HL-60 (cell line): ENCODE measurements at regions not wholly inside any gene's neighbourhood (a gene's known extent, or its start where the extent isn't known, plus 50 kb on each side); places are given as distances from the start of the nearest gene placed in this dataset.
"Not testable (repeated sequence)": the region's sequence is repeated elsewhere in the genome, so short reads cannot be mapped to it uniquely, and the experiment has no call there.

Experiments used
- DNase-seq, 2 experiments: peaks; one replicate each; pipeline ENCODE4 v3.0.0-alpha.2; 2010 to 2020; ENCODE audit warnings: low read depth in 1 of 2, low spot score in 1 of 2
- H3K27ac ChIP-seq: fragments of 250-450 bp; sonication (Bioruptor Pico); replicated peaks from 2 replicates; pipeline ENCODE4 v1.5.1; 2020; ENCODE audit warnings: mild to moderate bottlenecking, moderate library complexity
- H3K27me3 ChIP-seq: fragments of 250-450 bp; sonication (Bioruptor Pico); 2 replicates; pipeline ENCODE4 v1.5.1; 2021; ENCODE audit warnings: mild to moderate bottlenecking, moderate library complexity; ENCODE audit not compliant: insufficient read depth, poor library complexity, severe bottlenecking
- H3K4me3 ChIP-seq: replicated peaks from 2 replicates; pipeline ENCODE4 v1.5.1; 2011; ENCODE audit warnings: mild to moderate bottlenecking, control low read depth, low read length; ENCODE audit not compliant: insufficient read depth
- CTCF ChIP-seq: IDR thresholded peaks from one replicate; pipeline ENCODE4 v1.5.1; 2011; ENCODE audit warnings: low read length, control low read depth, inconsistent platforms; ENCODE audit not compliant: insufficient read depth
- GABPA ChIP-seq: IDR thresholded peaks from 2 replicates; pipeline ENCODE4 v1.6.1; 2012; ENCODE audit warnings: low read depth
- POLR2AphosphoS5 ChIP-seq: IDR thresholded peaks from 2 replicates; pipeline ENCODE4 v1.6.1; 2012; ENCODE audit warnings: low read depth
- SPI1 ChIP-seq: IDR thresholded peaks from 2 replicates; pipeline ENCODE4 v1.6.1; 2012; ENCODE audit warnings: low read depth, mild to moderate bottlenecking, borderline replicate concordance
- TF ChIP-seq, protein P1 (sequence below): IDR thresholded peaks from 2 replicates; pipeline ENCODE4 v1.6.1; 2012; ENCODE audit warnings: low read depth; ENCODE audit not compliant: insufficient replicate concordance

- Histone ChIP-seq H3K4me3 (no peak overlapping the region), H3K27ac (no peak overlapping the region)
- TF ChIP-seq GABPA: no peak
- no peak for TF ChIP-seq CTCF
- no peak for TF ChIP-seq POLR2AphosphoS5
- TF ChIP-seq, protein P1, sequence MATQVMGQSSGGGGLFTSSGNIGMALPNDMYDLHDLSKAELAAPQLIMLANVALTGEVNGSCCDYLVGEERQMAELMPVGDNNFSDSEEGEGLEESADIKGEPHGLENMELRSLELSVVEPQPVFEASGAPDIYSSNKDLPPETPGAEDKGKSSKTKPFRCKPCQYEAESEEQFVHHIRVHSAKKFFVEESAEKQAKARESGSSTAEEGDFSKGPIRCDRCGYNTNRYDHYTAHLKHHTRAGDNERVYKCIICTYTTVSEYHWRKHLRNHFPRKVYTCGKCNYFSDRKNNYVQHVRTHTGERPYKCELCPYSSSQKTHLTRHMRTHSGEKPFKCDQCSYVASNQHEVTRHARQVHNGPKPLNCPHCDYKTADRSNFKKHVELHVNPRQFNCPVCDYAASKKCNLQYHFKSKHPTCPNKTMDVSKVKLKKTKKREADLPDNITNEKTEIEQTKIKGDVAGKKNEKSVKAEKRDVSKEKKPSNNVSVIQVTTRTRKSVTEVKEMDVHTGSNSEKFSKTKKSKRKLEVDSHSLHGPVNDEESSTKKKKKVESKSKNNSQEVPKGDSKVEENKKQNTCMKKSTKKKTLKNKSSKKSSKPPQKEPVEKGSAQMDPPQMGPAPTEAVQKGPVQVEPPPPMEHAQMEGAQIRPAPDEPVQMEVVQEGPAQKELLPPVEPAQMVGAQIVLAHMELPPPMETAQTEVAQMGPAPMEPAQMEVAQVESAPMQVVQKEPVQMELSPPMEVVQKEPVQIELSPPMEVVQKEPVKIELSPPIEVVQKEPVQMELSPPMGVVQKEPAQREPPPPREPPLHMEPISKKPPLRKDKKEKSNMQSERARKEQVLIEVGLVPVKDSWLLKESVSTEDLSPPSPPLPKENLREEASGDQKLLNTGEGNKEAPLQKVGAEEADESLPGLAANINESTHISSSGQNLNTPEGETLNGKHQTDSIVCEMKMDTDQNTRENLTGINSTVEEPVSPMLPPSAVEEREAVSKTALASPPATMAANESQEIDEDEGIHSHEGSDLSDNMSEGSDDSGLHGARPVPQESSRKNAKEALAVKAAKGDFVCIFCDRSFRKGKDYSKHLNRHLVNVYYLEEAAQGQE: no peak
- TF ChIP-seq SPI1: no peak
Measured at GRCh38 chr4:33126002-33126401, 2405.8 kb downstream of the PCDH7 start.

GRCh38 chr4:33130662-33131061, 2410.5 kb downstream of the PCDH7 start:
- H3K27ac ChIP-seq, DNase-seq, H3K4me3 ChIP-seq, H3K27me3 ChIP-seq: not testable (repeated sequence)

More at GRCh38 chr4:33126002-33126401, 2405.8 kb downstream of the PCDH7 start:
- DNase-seq: no peak
- H3K27me3 ChIP-seq: no peaks in the 10 kb centered on the region

DNA sequence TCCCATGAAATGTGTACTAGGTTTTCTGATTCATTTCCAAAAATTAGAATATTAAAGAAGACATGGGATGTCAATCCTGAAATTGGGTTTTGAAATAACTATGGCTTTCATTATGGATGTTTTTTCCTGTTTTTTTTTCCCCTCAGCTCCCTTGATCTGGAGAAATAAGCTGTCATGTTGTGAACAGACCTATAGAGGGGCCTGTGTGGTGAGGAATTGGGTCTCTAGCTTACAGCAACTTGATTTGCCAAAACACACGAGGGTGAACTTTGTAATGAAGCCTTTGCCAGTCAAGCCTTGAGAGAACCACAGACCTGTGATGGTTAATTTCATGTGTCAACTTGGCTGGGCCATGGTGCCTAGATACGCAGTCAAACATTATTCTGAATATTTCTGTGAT, 2413.6 kb downstream of the PCDH7 start:
- H3K27me3 ChIP-seq: no peaks in the 10 kb centered on the region
- TF ChIP-seq, protein P1: no peak
- TF ChIP-seq GABPA: no peak
- TF ChIP-seq SPI1: no peak
- TF ChIP-seq CTCF: no peak
- no peak for TF ChIP-seq POLR2AphosphoS5
- no peak overlapping the region for H3K27ac ChIP-seq
- H3K4me3 ChIP-seq: no peak overlapping the region
- DNase-seq: no peak

GRCh38 chr4:33134366-33134765, 2414.2 kb downstream of the PCDH7 start:
- TF ChIP-seq POLR2AphosphoS5 (no peak), GABPA (no peak), SPI1 (no peak), CTCF (no peak)
- TF ChIP-seq, protein P1: no peak
- H3K27ac ChIP-seq: no peak overlapping the region
- no peak for DNase-seq

More at GRCh38 chr4:33134366-33134765, 2414.2 kb downstream of the PCDH7 start:
- no peaks in the 10 kb centered on the region for H3K27me3 ChIP-seq
- H3K4me3 ChIP-seq: no peak overlapping the region
